ENCODE measurements at regions not wholly inside any gene's neighbourhood (a gene's known extent, or its start where the extent isn't known, plus 50 kb on each side); places are given as distances from the start of the nearest gene placed in this dataset.

- no peak for DNase-seq (ENCODE audit: low spot score)
These were observed 50.2 kb upstream of the PICALM start for GRCh38 chr11:86119077-86119476.

Measured in germinal center (tissue), 1 donor.